GM21515 (cell line): ENCODE measurements at regions not wholly inside any gene's neighbourhood (a gene's known extent, or its start where the extent isn't known, plus 50 kb on each side); places are given as distances from the start of the nearest gene placed in this dataset.

Source experiments
- ATAC-seq: cut with Tn5 transposase; IDR thresholded peaks from one replicate; pipeline ENCODE4 v1.9.1; 2021; ENCODE audit not compliant: unreplicated experiment

DNA sequence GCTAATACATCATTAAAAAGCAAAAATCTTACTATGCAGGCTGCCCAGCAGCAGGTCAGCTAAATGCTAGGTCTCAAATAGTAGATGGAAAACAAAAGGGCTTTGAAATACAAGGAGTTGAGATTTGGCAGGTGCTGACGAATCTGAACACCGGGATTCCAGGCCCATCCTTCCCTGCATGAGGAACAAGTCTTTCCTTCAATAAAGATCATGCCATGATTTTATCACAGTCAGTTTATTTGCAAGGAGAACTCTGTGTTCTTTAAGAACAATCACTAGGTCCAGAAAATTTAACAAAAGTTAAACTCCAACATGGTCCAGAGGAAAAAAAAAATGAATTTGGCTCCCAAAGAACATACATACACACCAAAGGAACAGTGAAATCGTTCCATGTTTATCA, 551.4 kb downstream of the SLITRK6 start:
- ATAC-seq = no peak

DNA sequence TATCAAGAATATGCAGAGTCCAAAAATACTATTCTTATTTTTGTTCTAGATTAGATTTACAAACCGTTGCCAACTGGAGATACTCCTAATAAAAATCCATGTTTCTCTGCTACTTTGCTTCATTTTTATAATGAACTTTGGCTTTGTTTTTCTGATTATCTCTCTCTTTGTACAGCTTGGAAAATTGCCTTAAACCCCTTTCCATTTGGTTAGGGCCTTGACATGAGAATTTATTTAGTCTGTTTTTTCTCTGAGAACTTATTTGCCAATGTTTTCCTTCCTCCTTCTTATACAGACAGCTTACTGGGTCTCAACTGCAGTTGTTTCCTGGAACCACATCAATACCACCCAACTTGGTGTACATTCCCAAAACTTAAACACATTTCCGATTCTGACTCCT, 555.4 kb downstream of the SLITRK6 start:
- no peak for ATAC-seq

DNA sequence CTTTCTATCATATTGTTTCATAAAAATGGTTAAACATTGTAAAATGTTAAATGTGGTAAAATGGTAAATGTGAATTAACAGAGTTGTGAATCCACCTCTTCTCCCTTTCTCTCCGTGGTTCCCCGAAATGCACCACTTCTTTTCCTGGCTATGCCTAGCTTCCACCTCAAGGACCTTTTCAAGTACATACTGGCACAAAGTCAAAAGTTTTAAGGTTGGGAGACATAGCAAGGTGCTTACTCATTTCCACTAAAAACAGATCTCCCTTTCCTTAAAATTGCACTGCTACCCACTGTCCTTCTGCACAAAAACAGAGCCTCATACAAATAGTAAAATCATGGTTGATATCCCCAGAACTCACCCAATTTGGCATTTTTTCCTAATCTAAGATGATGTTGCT, 558.2 kb downstream of the SLITRK6 start:
- no peak for ATAC-seq

DNA sequence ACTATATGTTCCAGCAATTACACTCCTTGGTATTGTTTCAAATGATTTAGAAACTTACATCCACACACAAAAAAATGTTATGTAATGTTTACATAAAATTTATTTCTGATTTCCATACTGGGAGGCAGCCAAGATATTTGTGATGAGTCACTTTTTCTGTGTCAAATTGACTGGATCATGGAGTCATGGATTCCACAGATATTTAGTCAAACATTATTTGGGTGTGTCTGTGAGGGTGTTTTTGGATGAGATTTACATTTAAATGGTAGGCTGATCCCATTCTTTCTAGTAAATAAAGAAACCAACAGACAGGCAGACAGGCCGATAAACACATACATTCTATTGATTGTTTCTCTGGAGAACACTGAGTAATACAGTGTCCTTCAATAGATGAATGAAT, 562.8 kb downstream of the SLITRK6 start:
- ATAC-seq = no peak

DNA sequence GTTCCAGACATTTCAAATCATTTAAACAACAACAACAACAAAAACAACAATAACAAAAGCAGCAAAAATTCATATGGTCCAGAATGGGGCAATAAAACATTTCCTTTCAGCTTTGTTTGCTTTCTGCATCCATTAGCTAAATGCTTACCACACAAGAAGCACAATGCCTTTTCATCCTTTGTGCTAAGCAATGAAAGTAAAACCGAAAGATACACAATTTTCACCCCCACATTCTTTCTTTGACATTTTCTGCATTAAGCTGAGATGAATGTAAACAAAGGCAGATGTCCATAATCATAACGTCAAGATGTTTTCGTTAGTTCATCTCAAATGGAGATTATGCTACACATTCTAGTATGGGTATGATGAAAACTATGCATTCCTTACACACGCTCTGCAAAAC, 568.5 kb downstream of the SLITRK6 start:
- no peak for ATAC-seq

DNA sequence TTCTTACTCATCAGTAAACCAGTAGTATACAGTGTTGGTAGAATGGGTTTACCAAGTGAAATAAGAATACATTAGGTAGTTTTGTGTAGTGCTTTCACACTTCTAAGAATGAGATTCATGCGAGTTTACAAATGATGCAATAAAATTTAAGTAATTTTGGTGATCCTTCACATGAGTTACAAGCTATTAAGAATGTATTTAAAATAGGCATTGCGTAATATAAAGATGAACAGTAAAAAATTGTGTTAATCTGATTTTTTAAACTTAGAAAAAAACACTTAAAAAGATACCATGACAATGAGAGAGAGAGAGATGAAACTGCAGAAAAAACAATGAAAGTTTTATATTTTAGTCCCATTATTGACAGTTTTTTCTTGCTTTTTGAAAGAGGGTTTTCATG, 570.5 kb downstream of the SLITRK6 start:
- ATAC-seq = no peak

DNA sequence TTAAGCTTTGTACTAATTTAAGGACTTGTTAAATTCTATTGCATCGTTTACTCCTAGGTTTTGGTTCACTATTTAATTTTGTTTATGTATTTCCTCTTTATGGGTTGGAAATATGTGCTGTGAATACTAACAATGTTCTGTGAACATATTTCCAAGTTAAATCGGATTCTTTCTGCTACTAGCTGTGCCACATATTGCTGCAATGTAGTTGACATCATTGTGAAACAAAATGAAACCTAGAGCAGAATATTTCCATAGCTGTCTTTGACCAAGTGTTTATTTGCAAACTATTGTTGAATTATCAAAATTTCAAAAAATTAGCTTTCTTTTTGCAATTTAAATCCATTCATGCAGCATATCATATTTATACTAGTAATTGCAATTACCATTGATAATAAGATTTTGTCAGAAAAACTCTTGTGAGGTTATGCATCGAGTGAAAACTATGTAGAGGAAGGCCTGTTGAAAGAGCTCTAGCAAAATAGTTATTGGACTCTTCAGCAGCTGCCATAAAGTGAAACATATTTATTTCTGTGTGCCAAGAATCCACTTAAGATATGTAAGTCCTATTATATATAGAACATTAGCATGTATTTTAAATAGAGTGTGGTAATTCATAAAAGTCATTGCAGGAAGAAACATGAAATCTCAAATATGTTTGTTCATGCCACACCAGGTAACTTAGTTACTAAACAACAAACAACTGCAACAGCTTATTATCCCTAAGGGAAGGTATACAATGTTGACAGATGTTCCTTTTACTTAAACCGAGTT, 575.1 kb downstream of the SLITRK6 start:
- ATAC-seq = no peak

DNA sequence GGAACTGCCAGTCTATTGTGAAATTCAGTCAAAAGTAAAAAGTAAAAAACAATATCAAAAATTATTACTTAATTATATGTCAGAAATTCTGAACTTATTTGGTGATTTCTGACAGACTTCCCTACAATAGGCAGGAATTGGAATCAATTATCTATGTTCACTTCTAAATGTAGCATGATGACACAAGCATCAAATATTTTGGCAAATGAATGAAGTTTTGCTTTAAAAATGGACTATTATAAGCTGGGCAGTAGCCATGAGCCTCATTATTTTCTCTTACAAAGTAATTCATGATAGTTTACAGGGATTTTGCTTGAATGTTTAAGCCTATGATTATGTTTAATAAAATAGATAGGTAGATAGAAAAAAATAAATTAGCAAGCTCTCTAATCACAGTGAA, 582.6 kb downstream of the SLITRK6 start:
- ATAC-seq = no peak

DNA sequence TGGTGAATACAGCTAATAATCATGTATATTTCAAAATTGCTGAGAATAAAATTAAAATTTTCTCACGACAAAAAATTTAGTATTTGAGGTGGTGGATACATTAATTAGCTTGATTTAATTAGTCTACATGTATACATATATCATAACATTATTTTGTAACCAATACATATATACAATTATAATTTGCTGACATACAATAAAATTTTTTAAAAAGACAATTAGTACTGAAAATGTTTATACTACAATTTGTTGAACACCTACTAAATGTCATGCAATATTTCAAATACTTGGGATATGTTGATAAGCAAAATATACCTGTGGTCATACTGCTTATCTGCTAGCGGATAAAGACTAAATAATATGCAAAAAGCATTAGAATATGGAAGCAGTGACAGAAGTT, 586.5 kb downstream of the SLITRK6 start:
- ATAC-seq = no peak

DNA sequence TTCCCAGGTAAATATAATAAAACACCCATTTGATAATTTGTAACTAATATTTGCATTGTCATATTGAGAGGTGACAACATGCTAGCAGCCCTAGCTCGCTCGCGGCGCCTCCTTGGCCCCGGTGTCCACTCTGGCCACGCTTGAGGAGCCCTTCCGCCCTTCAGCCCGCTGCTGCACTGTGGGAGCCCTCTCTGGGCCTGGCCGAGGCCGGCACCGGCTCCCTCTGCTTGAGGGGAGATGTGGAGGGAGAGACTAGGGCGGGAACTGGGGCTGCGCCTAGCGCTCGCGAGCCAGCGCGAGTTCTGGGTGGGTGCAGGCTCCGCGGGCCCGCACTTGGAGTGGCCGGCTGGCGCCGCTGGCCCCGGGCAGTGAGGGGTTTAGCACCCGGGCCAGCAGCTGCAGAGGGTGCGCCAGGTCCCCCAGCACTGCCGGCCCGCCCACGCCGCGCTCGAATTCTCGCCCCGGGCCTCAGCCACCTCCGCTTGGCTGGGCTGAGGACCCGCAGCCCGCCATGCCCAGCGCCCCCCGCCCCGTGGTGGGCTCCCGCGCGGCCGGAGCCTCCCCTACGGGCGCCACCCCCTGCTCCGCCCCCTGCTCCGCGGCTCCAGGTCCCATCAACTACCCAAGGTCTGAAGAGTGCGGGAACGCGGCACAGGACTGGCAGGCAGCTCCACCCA, 594.4 kb downstream of the SLITRK6 start:
- no peak for ATAC-seq

DNA sequence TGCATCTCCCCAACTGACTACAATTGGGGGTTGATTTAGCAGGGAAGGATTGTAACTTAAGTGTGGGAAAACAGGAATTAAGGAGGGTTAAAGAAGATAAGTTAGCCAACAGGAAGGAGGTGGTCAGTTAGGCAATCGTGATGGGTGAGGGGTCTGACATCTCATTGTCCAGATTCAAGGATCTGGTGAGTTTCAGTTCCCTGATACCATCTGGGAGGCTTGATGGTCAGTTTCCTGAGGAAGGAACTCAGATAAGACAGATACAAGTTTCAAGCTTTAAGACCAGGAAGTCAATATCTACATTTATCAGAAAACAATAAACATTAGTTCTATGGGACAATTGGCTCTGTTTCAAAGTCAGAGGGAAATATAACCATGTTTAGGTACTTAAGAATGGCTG, 601.8 kb downstream of the SLITRK6 start:
- ATAC-seq = no peak

DNA sequence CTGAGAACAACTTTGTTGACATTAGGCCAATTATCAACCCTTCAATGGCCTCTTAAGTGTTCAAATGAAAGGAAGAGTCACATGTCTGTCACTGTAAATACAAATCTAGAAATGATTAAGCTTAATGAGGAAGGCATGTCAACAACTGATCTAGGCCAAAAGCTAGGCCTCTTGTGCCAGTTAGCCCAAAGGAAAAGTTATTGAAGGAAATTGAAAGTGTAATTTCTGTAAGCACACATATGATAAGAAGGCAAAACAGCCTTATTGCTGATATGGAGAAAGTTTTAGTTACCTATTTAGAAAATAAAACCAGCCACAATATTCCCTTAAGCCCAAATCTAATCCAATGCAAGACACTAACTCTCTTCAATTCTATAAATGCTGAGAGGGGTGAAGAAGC, 604.7 kb downstream of the SLITRK6 start:
- ATAC-seq = no peak

DNA sequence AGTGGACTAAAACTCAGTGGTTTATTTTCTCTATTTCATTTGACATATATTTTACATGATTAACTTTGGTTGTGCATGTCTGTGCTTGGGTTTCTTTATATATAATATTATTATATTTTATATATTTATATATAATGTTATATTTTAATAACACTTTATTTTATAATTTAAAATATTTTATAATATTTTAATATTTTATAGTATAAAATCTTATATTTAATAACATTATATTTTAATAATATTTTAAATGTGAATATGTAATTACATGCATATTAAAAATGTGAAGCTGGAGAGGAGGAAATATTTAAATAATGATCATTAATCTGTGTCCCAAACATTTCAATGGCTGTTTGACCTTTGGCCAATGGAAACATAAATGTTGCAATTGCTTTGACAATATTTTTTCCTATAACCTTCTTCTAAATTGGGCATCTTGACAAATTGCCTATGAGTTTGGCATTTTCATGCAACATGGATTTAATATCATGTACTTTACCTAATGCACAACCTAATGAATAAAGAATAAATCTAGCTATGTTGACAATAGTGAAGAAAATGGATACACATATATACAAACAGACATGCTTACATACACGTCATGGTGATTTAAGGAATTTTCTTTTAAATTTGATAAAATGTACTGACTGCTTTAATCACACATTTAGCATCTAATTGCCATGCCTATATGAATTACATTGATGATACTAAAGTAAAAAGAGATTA, 607.1 kb downstream of the SLITRK6 start:
- no peak for ATAC-seq

DNA sequence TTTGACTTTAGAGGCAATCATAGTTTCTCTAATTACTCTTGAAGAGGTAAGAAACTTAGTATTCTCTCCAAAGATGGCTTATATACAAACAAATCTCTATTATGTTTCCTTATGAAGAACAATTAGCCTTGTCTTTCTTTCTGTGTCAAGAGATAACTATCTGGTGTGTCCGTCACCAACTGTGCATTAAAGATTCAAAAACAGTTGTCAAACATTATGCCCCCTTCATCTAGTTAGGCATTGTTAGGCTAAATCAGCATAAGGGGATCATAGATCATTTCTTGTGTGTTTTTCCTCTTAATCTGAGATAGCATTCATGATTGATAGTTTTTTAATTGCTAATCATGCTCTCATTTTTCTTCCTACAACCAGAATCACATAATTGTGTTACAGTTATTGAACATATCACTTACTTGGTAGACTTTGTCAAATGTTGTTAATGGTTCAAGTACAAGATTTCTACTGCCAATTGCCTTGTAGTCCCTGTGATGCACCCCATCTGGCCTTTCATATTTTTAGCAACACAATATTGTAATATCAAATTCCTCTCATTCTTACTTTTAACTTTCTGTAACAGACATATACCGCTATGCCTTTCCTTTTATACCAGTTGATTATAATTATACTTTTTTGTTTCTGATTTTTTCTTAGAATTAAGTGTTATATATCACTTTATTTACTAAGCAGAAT, 612.7 kb downstream of the SLITRK6 start:
- ATAC-seq = no peak

DNA sequence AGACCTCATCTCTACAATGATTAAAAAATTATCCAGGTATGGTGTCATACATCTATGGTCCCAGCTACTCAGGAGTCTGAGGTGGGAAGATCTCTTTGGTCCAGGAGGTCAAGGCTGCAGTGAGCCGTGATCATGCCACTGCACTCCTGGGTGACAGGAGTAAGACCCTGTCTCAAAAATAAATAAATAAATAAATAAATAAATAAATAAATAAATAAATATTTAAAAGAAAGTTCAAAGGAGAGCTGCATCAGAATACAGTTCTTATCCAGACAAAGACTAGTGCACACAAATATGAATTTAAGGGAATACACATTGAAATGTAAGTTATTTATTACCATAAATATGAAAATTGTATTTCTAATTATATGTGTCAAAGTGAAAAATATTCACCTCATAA, 624.9 kb downstream of the SLITRK6 start:
- ATAC-seq = no peak

DNA sequence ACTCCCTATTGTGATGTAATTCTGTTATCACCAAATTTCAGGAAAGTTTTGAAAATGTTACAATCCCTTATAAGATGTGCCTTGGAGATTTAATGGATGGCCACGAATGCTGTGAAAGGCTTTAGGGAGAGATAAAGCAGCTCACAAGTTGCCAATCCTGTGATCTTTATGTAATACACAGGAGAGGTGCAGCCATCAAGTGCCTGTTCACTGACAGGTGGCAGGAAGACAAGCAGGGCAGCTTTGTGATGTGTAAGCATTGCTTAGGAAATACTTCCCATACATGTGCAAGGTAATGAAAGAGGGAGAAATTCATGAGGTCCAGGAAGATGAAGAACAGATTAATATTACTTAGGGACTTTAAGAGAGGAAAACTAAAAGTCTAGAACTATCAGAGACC, 628.8 kb downstream of the SLITRK6 start:
- no peak for ATAC-seq

DNA sequence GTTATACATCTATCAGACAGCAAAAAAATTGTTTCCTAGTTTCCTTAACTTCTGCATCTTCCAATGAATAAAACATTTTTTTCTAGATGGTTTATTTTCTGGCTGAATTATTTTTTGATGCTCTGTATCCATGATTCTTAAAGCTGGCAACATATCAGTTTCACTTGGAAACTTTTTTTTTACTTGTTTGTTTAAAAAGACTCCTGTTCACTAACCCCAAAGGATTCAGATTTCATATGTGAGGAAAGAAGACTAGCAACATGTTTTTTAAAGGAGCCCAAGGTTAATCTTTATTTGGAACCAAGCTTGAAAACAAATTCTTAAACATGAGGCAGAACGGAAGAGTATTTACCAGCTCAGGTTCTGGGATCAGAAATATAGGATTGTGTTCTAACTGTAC, 632.3 kb downstream of the SLITRK6 start:
- no peak for ATAC-seq

DNA sequence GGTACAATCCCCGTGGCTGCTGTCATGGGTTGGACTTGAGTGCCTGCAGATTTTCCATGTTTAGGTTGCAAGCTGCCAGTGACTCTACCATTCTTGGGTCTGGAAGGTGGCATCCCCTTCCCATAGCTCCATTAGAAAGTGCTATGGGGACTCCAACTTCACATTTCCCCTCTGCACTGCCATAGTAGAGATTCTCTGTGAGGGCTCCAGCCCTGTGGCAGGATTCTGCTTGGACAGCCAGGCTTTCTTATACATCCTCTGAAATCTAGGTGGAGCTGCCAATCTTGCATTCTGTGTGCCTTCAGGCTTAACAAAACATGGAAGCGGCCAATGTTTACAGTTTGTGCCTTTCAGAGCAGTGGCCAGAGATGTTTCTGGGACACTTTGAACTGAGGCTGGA, 636.2 kb downstream of the SLITRK6 start:
- ATAC-seq = no peak

DNA sequence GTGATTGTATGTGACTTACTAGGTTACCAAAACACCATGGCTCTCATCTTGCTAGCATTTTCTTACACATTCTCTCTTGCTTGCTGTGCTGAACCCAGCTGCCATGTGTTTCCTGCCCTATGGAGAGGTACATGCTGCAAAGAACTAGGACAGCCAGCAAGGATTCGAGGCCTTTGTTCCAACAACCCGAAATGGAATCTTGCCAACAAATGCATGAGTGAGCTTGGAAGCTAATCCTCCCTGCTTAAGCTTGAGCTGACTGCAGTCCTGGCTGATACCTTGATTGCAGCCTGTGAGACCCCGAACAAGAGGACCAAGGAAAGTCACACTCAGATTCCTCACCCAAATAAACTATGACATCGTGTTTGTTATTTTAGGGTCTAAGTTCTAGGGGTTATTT, 651.2 kb downstream of the SLITRK6 start:
- no peak for ATAC-seq

DNA sequence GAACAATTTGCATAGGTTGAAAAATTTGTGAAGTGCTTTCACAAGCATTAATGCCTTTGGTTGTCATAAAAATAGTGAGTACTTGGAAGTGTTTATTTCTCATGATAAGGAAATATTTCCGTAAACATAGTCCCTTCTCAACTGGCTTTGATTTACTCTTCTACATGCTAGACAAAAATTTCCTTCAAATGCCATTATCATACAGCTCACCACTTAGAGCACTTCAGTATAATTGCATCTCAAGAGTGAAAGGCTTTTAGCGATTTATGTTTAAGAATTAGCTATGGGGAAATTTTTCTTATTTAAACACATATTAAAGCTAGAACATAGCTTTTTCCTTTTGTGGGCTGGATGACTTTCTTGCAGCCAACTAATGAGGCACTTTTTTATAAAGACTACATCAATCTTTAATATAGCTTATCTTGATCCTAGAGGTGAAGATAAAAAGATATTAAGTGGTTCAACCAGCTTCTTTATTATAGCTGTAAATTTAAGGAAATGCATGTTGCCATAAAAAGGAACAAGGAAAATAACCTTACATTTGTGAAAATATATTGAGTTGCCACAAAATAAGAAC, 656.8 kb downstream of the SLITRK6 start:
- no peak for ATAC-seq

DNA sequence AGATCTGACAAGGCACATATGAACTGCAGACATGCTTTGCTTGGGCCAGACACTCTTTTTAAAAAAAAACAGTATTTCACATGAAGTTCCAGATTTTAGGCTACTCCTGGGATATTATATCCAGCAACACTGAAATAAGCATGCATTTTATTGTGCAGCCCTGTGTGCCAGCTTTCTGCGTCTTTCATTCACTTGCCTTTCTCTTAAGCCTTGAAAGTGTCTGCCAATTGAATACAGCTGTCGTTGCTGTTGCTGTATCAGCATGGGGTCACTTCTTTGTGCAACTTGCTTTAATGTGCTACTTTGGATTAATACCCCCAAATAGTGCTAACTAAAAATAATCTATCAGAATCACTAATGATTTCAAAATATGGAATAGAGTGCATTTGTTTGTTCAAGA, 657.8 kb downstream of the SLITRK6 start:
- ATAC-seq = no peak
